COLO829 (cell line): ENCODE measurements at regions not wholly inside any gene's neighbourhood (a gene's known extent, or its start where the extent isn't known, plus 50 kb on each side); places are given as distances from the start of the nearest gene placed in this dataset.
"Not testable (repeated sequence)": the region's sequence is repeated elsewhere in the genome, so short reads cannot be mapped to it uniquely, and the experiment has no call there.

Source experiments
- DNase-seq: peaks from one replicate; pipeline ENCODE4 v3.0.0; 2012; ENCODE audit warnings: low spot score

DNA sequence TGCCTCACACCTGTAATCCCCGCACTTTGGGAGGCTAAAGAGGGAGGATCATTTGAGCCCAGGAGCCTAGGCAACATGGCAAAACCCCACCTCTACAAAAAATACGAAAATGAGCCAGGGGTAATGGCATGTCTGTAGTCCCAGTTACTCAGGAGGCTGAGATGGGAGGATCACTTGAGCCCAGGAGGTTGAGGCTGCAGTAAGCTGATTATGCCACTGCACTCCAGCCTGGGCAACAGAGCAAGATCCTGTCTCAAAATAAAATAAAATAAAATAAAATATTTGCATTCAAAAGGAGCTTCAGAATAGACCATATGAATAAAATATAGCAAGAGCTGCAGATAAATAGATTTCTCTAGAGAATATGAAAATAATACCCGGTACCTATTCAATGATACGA, 71.5 kb upstream of the ATF7IP2 start:
- DNase-seq, result no peak

DNA sequence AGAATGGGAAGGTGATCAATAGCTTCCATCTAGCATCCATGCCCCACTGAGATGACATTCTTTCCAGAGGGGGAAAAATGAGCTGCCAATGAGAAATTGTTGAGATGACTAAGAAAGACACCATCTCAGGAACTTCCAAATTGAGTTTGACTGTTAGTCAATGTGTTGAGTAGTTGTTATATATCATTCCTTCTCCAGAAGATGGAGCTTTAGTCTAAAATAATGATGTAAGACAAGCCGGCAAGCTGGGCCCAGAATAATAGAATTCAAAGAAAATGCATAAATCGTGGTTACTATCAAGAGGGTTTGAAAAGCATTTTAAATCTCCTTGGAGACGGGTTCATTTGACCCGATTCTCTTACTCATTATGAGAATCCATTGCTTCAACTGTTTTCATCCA, 71.0 kb upstream of the ATF7IP2 start:
- DNase-seq, result peak; percentile 31

- DNase-seq, result no peak
Measured at GRCh38 chr16:10317425-10318001, 68.3 kb upstream of the ATF7IP2 start.

DNA sequence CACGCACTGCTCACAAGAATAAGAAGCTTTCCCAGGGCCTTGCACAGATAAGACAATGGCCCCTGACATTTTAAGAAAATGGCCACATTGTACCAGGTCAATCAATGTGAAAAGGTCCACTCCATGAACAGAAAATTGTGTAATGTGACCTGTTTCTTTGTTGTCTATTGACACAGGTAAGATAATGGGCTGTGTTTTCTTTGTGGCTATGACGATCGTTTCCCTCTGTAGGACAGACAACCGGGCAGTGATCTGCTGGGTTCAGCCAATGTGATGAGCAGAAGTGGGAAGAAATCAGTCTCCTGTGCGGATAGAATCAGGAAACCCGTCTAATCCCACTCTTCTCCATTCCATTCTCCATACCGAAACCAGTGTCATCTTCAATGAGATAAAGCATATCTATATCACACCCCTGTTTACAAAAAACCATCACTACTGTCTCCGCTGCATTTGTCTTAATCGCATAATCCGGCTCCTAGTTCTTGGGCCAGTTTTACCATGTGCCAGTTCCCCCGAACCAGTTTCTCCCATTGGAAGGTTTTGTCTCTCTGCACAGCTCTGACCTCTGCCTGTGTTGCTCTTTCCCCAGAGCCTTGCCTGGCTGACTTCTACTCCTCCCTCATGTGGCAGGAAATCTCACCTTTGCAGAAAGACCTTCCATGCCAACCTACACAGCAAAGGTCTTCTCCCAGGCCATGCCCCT, 66.9 kb upstream of the ATF7IP2 start:
- no peak for DNase-seq

DNA sequence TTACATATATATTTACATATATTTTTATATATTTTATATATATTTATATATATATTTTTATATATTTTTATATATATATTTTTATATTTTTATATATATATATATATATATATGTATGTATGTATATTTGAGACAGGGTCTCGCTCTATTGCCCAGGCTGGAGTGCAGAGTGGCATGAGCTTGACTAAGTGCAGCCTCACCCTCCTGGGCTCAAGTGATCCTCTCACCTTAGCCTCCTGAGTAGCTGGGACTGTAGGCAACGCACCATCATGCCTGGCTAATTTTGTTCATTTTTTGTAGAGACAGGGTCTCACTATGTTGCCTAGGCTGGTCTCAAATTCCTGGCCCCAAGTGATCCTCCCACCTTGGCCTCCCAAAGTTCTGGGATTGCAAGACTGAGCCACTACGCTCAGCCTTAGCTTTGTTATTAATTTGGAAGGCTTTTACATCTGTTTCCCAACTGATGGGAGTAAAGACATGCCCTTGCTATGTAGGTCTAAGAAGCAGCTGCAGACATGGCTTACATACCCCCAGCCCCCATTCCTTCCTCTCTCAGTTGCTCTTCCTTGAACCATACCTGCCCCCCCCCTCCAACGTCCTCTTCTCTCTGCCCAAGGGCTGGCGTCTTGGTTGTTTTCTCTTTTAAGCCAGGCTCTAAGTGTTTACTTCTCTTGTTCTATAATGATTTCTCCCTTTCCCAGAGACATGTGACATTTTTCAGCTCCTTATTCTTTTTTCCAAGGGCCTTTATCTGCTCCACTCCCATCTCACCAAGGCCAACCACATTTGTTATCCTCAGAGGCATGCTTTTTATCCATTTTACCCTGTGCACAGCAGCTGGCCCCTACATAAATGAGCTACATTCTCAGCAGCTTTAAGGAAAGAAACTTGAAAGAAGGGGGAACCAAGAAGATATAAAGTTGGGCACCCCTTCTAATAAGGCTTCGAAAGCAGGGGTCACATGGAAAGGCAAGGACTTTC, 64.2 kb upstream of the ATF7IP2 start:
- no peak for DNase-seq

GRCh38 chr16:10322723-10323527, 62.9 kb upstream of the ATF7IP2 start:
- DNase-seq, result no peak

DNA sequence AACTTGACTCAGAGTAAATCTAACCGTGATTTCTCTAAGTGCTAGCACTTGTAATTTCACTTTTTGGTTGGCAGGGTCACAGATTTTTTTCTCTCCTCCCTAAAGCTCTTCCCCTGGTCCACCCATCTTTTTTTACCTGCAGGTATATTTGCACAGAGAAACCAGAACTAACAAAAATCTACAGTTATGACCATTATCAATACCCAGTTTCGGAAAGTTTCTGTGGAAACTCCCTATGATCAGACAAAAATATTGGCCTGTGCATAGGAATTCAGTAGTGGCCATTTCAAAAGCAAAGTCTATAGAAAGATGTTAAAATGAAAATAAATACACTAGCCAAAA, 62.4 kb upstream of the ATF7IP2 start:
- DNase-seq, result no peak

GRCh38 chr16:10324210-10324609, 61.7 kb upstream of the ATF7IP2 start:
- no peak for DNase-seq

DNA sequence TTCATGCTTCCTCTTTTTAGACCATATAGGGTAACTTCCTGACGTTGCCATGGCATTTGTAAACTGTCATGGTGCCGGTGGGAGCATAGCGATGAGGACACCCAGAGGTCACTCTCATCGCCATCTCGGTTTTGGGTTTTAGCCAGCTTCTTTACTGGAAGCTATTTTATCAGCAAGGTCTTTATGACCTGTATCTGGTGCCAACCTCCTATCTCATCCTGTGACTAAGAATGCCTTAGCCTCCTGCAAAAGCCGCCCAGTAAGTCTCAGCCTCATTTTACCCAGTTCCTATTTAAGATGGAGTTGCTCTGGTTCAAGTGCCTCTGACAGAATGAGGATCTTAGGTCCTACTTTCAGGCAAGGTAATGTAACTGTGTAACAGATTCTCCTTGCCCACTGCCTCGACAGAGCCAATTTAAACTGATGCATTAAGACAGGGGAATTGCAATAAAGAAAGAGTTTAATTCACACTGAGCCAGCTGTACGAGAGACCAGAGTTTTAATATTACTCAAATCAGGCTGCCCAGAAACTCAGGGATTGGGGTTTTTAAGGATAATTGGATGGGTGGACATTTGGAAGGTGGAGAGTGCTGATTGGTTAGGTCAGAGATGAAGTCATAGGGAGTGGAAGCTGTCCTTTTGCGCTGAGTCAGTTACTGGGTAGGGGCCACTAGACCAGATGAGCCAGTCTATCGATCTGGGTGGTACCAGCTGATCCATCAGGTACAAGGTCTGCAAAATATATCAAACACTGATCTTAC, 59.9 kb upstream of the ATF7IP2 start:
- DNase-seq, result no peak

DNA sequence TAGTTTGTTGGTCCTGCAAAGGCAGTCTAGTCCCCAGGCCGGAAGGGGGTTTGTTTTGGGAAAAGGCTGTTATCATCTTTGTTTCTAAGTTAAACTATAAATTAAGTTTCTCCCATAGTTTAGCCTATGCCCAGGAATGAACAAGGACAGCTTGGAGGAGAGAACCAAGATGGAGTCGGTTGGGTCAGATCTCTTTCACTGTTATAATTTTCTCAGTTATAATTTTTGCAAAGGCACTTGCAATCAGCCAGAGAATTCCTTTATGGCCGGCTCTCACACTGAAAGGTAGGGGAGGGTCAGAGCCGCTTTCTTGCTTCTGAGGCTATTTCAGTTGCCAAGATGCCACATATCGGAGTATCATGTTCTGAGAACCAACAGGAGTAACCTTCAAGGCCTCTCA, 59.2 kb upstream of the ATF7IP2 start:
- no peak for DNase-seq

DNA sequence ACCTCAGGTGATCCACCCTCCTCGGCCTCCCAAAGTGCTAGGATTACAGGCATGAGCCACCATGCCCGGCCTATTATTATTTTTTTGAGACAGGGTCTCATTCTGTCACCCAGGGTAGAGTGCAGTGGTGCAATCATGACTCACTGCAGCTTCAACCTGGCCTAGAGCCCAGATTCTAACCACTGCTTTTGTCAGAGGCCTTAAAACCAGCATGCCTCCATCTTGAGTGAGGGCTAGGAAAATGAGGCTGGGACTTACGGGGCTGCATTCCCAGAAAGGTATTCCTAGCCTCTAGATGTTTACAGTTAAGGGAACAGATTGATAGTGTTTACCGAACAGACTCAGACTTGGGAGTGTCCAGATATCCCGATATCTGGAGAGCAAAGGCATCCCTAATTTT, 57.6 kb upstream of the ATF7IP2 start:
- DNase-seq, result not testable (repeated sequence)

GRCh38 chr16:10332241-10332640, 53.6 kb upstream of the ATF7IP2 start:
- DNase-seq, result no peak

DNA sequence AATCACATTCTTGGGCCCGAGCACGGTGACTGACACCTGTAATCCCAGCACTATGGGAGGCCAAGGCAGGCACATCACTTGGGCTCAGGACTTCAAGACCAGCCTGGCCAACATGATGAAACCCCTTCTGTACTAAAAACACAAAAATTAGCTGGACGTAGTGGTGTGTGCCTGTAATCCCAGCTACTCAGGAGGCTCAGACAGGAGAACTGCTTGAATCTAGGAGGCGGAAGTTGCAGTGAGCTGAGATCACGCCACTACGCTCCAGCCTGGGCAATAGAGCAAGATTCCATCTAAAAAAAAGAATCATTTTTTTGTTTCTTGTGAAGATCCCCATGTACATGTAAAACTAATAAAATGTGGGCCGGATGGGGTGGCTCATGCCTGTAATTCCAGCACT, 53.1 kb upstream of the ATF7IP2 start:
- no peak for DNase-seq

- no peak for DNase-seq
Measured at GRCh38 chr16:10333321-10334032, 52.4 kb upstream of the ATF7IP2 start.

DNA sequence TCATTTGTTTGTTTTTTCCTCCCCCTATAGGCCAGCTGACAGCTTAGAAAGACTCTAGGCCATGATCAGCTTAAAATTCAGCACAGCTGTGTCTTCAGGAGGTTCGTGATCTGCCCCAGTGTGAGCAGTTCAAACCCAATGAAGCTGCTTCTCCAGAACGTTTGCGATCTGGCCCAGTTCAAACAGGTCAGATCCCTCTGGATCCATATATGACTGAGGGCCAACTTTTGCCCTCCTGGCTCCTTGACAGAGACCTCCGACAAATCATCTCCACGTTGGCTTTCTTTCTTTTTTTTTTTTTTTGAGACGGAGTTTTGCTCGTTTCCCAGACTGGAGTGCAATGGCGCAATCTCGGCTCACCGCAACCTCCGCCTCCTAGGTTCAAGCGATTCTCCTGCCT, 50.2 kb upstream of the ATF7IP2 start:
- DNase-seq, result no peak
